T-helper 1 cell treated with Interleukin-12 subunit alpha and Interleukin-12 subunit beta and Interleukin-4 antibody, amounts not matched to agents 30 ng/mL and 1 ng/mL, for 36 hours (primary cell): ENCODE measurements at regions not wholly inside any gene's neighbourhood (a gene's known extent, or its start where the extent isn't known, plus 50 kb on each side); places are given as distances from the start of the nearest gene placed in this dataset.
"Not testable (repeated sequence)": the region's sequence is repeated elsewhere in the genome, so short reads cannot be mapped to it uniquely, and the experiment has no call there.

ENCODE experiments used
- intact Hi-C: fragments of 100-400 bp; cut with micrococcal nuclease; formaldehyde crosslinking; loops from one replicate; pipeline ENCODE4 v1.15.1; 2024

DNA sequence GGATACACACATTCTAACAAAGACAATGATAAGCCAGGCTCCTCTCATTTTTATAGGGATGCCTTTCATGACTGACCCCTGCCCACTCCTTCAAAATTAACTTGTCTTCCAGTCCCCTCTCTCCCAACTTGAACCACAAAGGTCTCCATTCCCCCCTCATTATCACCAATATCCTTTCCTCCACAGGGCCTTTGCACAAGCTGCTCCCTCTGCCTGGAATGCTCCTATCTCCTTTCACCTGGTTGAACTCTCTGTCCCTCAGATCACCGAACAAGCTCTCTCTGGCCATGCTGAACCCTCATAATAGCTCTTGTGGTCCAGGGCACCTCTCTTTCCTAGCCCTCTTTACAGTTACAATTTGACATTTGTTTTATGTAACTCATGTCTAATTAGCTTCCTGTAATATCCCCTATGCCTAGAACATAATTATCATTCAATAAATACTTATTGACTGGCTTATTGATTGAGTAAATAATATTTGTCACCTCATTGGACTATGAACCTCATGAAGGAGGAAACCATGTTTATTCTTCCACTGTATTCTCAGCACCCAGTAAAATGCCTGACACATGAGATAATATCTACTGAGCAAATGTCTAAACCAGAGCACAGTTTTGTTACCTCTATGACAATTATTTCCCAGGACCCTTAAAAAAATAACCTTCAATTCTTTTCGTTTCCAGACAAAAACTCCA lies 266.3 kb upstream of the RASGEF1B start:
- intact Hi-C loops = no loop called here

DNA sequence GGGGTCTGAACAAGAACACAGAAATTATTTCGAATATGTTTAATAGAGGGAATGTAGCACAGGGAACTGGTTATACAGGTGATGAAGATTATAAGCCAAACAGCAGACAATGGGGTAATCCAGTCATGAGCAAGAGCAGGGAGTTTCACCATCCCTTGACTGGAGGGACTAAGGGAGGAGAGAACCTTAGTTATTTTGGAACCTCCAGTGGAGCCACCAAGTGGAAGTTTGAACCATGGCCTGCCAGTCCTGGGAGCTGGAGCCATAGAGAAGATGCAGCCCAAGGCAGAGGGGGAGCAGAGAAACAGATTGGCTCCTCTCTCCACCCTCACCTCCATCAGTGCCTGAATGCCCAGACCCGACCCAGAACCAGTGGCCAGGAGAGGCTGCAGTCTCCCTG lies 264.6 kb upstream of the RASGEF1B start:
- intact Hi-C loops = no loop called here

DNA sequence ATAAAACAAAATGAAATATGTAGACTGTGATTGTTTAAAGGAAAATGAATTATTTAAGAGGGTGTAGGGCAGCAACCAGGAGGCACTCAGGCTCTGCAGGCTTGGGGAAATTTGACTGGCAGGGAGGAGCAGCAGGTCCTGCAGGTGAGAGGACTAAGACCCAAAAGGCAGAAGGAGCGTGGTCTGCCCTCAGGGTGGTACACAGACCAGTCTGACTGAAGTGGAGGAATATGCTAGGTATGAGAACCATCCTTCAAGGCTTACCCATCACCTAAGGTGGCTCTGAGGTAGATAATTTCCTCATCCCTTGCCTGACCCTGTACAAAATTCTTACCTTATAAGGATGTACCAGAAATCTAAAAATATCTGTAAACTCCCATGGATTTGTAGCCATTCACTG lies 261.3 kb upstream of the RASGEF1B start:
- intact Hi-C loops = no loop called here

DNA sequence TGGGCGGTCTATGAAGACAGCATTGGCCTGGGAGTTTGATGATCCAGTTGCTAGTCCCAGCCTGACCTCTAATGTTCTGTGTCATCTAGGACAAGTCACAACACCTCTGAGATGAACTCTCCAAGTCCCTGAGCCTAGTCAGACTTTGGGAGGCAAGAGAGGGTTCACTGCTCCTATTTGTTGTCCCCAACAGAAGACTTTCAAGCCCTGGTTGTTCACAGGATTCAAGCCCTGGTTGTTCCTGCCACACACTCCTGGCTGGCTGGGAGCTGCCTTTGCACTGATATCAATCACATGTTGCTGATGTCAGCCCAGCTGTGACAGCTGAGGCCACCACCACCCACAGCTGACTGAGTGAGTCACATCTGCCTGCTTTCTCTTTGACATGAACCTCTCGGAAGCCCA lies 253.2 kb upstream of the RASGEF1B start:
- intact Hi-C loops = loop anchor here (1.0 kb wide), 2 partner anchors 119 to 255 kb away; no protein-coding TSS in a partner anchor

DNA sequence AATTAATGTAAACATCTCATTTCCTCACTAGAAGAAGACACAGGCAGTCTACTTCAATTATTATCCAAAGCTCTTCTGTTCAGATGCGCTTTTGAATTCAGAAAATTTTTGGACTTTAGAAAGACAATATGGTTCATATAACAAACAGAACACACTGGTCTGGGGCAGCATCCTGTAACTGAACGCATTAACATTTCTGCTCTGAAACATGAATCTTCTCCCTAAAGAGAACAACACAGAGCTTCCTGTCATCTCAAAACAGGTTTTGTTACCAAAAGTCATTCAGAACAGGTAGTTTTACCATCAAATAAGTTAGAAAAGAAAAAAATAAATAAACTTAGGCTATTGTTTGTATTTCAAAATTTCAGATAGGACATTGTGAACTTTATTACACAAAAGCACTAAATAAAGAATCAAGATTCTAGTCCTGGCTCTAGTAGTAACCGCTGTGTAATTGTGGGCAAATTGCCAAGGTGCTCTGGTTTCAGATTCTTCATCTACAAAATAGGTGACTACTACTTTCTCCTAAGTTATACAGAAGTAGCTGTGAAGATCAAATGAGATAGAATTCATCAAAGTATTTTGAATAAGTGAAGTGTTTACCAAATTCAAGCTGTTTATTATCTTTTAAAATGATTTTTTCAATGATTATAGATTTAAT lies 252.3 kb upstream of the RASGEF1B start:
- intact Hi-C loops = no loop called here

DNA sequence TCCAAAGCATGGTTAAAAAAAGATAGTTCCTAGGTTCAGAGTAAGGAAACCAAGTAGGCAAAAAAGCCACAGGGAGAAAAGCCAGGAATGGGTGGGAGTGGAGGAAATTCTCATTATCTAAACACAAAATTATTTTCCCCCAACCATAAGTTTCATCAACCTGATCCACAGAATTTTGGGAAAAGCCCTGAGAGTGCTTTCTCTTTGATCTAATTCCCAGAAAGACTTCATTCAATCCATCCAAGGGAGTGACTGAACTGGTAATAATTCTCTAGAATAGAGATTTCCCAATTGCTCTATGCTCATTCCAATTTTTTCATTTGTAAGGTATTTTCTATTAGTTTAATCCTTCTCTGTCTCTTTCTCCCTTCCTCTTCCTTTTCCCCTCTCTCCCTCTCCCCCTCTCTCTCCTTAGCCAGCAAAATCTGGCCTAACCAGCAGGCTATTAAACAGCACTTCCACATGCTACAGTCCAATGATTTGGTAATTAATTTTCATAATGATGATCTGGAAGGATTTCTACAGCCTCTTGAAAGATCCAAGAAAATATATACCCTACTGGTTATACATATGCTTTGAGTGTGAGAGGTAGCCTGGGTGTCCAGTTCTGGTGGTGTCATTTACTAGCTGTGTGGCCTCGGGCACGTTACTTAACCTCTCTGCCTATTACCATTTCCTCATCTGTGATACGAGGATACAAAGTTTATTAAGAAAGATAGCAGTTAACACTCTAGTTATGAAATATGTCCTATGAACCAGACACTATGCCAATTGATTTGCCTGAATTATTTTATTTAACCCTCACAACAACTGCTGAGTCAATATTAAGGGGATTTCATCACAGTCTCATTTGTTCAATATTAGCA lies 251.5 kb upstream of the RASGEF1B start:
- intact Hi-C loops = no loop called here

DNA sequence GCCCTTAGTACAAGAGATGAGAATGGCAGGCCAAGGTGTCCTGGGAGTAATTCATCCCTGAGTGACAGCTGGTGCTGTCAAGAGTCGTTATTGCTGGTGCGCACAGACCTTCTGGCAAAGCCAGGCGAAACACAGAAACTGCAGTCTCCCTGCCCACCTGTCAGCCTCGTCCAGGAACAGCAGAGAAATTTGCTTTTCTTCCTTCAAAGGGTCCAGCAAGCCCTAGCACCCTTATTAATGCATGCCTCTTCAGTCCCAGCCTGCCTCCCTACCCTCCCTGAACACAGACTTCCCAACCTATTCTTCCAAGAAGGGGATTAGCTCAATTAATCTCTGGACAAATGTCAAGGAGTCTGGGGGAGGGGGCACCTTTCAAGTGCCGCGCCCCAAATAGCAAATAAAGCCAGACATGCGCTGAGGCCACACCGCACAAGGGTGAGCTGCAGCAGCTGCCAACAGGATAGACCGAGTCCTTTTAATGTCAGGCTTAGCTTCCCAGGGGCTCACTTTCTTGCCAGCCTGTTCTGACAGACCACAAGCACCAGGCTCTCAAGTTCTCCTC lies 250.7 kb upstream of the RASGEF1B start:
- intact Hi-C loops = no loop called here

DNA sequence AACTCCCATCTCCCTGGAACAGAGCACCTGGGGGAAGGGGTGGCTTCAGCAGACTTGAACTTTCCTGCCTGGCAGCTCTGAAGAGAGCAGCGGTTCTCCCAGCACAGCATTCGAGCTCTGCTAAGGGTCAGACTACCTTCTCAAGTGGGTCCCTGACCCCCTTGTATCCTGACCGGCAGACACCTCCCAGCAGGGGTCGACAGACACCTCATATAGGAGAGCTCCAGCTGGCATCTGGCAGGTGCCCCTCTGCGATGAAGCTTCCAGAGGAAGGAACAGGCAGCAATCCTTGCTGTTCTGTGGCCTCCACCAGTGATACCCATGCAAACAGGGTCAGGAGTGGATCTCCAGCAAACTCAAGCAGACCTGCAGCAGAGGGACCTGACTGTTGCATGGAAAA lies 244.1 kb upstream of the RASGEF1B start:
- intact Hi-C loops = no loop called here

DNA sequence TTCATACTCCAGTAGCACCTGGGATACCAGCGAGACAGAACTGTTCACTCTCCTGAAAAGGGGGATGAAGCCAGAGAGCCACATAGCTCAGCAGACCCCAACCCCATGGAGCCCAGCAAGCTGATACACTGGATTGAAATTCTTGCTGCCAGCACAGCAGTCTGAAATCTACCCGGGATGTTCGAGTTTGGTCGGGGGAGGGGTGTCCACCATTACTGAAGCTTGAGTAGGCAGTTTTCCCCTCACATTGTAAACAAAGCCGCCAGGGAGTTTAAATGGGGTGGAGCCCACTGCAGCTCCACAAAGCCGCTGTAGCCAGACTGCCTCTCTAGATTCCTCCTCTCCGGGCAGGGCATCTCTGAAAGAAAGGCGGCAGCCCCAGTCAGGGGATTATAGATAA lies 243.7 kb upstream of the RASGEF1B start:
- intact Hi-C loops = not testable (repeated sequence)

DNA sequence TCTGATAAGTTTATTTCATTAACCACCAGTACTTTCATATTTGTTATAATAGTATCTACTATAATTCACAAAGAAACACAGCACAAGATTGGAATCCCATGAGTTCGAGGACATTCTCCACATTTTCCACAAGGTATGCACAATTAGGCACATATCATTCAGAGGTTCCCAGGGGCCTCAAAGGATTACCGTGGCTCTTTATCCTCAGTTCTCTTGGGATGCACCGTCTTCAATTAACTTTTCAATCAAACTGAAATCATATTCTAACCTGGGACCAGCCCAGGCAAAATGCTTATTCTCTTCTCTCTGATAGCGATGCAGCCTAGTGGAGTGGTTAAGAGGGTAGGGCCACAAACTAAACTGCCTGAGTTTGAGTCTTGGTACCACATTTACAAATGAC lies 242.6 kb upstream of the RASGEF1B start:
- intact Hi-C loops = no loop called here

DNA sequence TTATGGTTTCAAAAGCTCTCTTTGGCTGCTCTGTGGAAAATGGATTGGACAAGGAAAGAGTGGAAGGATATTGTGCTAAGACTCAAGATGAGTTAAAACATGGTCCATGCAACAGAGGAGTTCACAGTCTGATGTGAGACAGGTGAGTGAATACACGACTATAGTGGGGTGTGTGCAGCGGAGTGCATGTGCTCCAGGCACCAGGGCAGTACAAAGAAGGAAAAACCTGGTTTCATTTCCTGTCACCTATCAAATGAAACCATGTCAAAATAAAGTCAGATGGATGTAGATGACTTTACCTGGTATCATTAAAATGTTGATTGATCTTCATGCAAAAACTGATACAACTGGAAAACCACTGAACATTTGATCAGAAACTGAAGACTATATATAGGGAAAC lies 241.0 kb upstream of the RASGEF1B start:
- intact Hi-C loops = no loop called here

DNA sequence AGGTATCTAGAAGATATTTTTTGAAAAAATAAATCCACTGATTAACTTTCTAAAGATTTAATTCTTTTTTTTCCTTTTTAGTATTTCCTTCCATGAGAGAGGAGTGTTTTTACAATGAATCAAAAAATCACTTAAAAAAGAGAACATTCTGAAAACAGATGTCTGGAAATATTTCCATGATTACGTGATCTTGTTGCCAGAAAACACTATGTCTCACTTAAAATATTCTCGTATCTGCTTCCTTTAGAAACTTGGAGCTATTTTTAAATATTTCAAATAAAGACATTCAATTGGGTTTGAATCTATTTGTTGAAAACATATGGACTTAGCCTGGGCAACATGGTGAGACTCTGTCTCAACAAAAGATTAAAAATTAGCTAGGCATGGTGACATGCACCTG lies 232.8 kb upstream of the RASGEF1B start:
- intact Hi-C loops = no loop called here

DNA sequence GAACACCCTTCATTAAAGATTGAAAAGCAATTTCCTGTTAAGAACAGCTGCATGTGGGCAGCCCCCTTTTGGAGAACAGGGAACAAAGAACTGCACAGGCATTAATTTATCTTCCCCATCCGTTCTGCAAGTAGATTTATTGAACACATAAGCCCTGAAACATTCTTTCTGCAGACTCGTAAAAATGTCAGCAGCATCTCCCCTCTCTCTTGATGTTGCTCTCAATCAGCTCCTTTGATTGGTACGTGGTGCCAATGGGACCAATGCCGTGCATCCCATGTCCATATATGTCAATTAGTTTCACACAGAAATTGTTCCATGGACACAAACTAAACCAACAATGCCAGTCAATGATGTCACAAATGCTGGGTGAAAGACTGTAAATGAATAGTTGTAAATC lies 228.5 kb upstream of the RASGEF1B start:
- intact Hi-C loops = no loop called here

DNA sequence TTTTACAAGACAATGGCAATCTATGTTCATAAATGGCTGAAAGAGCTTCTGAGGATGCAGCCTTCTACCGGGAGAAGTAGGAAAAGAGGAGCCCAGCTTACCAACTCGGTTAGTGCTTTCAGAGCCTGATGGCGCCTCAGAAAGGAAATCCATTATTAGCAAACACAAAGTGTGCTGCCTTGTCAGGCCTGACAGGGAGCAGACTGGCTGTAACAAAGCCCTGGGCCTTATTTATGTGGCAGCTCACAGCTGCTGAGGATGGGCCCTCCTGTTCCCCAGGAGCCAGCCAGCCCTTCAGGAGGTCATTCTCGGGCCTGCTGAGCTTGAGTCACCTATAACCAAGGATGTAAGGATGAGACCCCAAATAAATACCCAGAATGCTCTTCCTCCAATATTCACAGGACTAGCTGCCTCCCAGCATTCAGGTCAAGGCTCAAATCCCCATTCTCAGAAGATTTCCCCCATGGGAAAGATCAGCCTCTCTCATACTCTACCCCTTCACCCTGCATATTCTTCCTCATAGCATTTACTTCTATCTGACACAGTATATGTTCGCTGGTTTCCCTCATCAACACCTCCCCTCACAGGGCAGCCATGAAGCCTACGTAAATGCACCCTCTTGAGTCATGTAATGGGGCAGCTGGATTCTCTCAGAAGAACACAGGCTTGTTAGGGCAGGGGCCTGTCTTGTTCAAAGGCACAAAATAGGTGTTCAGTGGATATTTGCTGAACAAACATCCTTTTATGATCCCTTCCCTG lies 227.0 kb upstream of the RASGEF1B start:
- intact Hi-C loops = no loop called here

DNA sequence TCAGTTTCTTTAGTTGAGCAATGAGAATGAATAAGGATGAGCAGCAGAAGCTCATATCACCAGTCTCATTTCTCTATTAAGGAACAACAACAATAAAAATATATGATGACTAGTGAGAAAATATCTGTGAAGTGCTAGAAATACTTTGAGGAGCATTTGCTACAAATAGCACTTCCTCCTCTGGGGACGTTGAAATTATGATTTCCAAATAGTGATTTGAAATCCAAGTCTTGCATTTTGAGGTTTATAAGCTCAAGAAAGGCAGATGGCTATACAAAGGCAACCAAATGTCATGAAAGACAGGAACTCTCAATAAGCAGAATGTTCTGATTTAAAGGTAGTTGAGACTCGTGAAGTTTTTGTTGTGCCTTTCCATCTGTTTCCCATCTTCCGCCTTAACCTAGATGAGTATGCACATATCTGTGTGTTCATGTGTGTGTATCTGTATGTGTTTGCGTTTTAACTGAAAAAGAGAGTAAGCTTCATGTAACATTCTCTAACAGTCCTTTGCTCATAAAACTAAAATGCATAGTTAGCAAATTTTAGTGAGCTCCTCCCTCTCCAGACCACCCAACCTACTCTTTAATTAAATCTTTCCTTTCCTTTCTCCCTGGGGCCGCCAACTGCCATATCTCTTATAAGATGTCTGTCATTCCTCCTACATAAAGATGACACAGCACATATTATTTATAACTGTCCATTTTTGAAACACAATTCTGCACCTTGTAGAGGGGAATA lies 222.6 kb upstream of the RASGEF1B start:
- intact Hi-C loops = no loop called here

DNA sequence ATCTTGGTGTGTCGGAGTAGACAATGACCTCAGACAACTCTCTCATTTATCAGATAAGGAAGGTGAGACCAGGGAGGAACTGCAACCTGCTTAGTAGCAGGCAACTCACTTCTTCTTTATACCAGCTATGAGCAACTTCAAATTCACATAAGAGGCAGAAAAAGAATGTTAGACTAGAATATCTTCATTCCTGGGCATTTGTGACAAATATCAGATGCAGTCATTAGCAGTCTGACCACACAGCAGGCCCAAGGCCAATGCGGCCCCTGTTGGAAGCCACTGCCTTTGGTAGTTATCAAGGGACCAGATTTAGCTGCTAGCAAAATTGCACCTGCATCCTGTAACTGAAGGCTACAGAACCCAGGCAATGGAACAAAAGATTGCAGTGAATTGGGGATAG lies 219.2 kb upstream of the RASGEF1B start:
- intact Hi-C loops = no loop called here

DNA sequence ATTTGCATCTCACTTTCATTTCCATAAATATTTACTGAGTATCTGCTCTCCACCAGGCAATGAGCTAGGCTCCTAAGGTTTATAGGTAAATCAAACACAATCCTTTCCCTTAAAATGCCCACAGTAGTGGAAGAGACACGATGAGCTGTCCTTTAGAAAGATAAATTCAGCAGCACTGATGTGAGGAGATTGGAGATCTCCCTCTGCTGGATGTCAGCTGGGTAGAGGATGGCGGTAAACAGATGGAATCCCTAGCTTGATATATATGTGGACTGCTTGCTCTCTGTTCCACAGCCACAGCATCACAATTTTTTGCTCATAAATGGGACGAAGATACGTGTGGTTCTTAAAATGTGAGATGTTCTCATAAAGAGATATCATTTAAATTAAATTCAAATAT lies 216.4 kb upstream of the RASGEF1B start:
- intact Hi-C loops = loop anchor here (1.0 kb wide), 1 partner anchor 221 kb away; no protein-coding TSS in a partner anchor

DNA sequence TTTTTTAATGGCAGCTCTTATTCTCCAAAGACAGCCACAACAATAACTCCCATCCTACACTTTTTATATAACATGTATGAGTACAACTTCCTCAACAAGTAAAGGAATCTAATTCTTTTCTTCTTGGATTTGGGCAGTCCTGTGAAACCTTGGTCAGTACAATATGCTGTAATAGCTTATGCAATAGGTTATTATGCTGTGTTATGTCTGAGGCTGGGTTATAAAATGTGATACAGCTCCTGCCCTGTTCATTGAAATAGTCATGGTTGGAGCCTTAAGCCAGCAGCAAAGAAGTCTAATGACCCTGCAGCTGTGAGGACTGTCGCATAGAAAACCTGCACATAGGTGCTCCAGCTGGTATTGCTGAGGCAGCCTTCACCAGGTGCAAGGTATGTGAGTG lies 215.8 kb upstream of the RASGEF1B start:
- intact Hi-C loops = no loop called here

DNA sequence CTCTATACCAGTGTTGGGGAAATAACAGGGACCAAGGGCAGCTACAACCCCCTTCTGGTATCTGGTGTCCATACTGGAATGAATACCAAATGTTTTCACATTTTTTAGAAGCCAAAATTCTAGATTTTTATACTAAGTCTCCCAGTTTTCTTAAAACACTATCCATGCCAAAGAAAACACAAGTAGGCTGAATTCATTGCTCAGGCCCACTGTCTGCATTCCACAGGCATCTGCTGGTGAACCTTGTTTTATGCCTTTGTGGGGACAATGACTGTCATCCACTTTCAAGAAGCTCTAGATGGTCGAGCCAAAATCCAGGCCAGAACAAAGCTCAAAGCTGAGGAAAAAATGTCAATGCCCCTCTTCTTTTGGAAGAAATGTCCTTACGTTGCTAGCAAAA lies 213.4 kb upstream of the RASGEF1B start:
- intact Hi-C loops = no loop called here

DNA sequence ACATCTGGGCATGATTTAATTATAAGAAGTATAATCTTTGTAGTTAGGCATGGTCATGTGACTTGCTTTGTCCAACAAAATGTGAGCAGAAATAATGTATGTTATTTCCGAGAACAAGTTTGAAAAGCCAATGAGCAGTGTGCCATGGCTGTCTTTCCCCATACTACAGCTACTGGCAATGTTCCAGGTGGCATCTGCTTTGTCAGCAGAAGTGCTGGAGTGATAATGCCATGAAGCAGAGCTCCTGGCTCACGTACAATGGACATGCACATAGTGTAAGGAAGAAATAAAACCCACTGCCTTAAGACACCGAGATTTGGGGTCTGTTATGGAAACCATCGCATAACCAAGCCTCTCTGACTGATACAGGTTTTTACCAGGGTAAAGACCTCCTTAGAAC lies 212.6 kb upstream of the RASGEF1B start:
- intact Hi-C loops = no loop called here

DNA sequence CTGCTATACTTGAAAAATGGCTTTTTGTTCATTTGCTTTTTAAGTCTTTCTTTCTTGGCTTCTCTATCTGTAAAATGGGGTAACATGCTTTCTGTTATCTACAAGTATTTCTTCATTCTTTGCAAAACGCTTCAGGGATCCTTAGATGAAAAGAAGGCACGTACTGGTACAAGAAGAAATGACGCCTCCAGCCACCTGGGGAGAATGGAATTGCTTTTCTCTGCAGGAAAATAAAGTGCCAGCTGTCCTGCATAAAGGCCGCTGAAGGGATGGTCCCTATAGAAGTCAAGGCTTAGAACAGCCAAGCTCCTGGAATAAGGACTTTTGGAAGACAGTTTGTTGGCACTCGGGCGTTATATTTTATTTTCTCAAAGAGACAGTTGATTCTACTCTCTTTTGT lies 210.8 kb upstream of the RASGEF1B start:
- intact Hi-C loops = no loop called here
